D721Med (cell line): ENCODE measurements at regions not wholly inside any gene's neighbourhood (a gene's known extent, or its start where the extent isn't known, plus 50 kb on each side); places are given as distances from the start of the nearest gene placed in this dataset.
A peak's percentile ranks its signal among the peaks of the same experiment; 100 is the strongest.
"Not testable (repeated sequence)": the region's sequence is repeated elsewhere in the genome, so short reads cannot be mapped to it uniquely, and the experiment has no call there.

Experiments
- DNase-seq: peaks from one replicate; pipeline ENCODE4 v3.0.0; 2011; ENCODE audit warnings: low spot score; ENCODE audit not compliant: insufficient read length
- FAIRE-seq: peaks from 2 replicates; lab custom pipeline; 2011; peaks lifted over from hg19 to GRCh38; lab: Jason Lieb, UNC
- TF ChIP-seq, protein P1 (sequence below): IDR thresholded peaks from 2 replicates; pipeline ENCODE4 v1.5.1; 2012; ENCODE audit warnings: mild to moderate bottlenecking, control low read depth; ENCODE audit not compliant: insufficient read depth; ENCODE audit errors: missing control alignments

DNA sequence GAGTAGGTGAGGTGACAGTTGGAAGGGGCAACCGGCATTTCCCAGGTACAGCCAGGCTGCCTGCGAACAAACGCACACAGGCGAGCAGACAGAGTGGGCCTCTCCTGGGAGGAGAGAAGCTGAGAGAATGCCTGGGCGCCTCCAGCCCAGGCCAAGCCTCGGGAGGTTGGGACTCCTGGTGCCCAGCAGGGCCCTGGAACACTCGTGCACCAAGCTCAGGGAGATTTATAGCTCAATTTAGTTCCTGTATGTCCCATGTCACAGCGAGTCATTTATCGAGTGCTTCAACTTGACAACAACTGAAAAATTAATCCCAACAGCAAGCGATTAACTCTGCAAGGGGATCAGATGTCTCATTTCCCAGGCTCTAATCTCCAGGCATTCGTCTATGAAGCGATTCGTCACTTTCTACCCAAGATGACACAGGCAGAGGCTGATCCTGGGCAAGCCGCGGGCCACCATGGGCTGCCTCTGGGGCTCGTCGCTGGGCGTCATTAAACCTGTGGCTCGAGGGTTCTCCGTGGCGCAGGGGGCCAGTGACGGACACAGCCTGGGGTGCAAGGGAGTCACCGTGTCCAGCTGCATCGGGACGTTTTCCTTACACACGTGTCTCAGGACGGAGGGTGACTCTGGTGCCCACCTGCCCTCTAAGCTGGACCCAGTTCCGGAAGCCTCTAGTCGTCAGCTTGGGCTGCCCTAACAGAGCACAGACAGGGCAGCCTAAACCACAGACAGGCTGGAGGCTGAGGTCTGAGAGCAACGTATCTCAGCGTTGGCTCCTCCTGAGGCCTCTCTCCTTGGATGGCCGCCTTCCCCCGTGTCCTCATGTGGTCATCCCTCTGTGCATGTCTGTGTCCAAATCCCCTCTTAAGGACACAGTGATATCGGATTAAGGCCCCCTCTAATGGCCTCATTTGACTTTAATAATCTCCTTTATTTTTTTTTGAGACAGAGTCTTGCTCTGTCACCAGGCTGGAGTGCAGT lies 154.1 kb downstream of the CTTN start:
- TF ChIP-seq, protein P1, sequence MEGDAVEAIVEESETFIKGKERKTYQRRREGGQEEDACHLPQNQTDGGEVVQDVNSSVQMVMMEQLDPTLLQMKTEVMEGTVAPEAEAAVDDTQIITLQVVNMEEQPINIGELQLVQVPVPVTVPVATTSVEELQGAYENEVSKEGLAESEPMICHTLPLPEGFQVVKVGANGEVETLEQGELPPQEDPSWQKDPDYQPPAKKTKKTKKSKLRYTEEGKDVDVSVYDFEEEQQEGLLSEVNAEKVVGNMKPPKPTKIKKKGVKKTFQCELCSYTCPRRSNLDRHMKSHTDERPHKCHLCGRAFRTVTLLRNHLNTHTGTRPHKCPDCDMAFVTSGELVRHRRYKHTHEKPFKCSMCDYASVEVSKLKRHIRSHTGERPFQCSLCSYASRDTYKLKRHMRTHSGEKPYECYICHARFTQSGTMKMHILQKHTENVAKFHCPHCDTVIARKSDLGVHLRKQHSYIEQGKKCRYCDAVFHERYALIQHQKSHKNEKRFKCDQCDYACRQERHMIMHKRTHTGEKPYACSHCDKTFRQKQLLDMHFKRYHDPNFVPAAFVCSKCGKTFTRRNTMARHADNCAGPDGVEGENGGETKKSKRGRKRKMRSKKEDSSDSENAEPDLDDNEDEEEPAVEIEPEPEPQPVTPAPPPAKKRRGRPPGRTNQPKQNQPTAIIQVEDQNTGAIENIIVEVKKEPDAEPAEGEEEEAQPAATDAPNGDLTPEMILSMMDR = no peak
- FAIRE-seq = no peak
- DNase-seq = peak; percentile 91

DNA sequence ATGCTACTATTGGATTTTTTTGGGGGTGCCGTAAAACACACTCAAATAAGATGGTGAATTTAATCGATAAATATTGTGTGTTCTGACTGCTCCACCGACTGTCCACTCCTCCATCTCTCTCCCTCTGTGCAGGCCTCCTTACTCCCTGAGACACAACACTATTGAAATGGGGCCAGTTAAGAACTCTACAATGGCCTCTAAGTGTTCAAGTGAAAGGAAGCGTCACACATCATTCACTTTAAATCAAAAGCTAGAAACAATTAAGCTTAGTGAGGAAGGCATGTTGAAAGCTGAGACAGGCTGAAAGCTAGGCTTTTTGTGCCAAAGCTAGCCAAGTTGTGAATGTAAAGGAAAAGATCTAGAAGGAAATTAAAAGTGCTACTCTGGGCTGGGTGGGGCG lies 156.7 kb downstream of the CTTN start:
- no peak for FAIRE-seq
- no peak for DNase-seq
- TF ChIP-seq, protein P1 = no peak

DNA sequence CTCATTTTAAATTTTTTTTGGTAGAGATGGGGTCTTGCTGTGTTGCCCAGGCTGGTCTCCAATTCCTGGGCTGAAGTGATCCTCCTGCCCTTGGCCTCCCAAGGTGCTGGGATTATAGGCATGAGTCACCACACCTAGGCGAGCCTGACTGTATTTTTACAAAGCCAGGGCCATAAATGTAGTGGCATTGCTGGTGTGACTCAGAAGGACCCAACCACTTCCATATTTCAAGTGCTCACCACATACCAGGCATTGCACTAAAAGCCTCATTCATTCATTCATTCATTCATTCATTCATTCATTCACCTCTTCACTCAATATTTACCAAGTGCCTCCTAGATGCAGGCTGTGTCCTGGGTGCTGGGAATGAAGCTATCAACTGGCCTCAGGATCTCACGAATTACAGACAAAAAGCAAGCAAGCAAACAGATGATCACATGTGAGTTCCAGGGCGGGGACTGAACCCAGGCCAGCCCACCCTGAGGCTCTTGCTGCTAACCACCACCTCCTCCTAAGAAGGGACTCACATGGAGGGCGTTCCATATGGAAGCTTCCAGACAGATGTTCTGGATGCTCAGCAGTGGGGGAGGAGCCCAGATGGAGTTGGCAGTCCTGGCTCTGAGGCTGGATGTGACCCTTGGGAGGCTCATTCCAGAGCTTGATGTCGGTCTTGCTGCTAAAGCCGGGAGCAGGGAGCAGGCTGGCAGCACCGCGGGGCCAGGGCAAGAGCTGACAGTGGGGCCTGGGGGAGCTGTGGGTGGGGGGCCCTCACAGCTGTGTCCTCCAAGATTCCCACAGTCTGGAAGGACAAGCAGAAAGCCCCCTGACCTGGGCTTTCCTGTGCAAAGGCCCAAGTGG lies 158.8 kb downstream of the CTTN start:
- no peak for FAIRE-seq
- no peak for DNase-seq
- TF ChIP-seq, protein P1 = no peak

DNA sequence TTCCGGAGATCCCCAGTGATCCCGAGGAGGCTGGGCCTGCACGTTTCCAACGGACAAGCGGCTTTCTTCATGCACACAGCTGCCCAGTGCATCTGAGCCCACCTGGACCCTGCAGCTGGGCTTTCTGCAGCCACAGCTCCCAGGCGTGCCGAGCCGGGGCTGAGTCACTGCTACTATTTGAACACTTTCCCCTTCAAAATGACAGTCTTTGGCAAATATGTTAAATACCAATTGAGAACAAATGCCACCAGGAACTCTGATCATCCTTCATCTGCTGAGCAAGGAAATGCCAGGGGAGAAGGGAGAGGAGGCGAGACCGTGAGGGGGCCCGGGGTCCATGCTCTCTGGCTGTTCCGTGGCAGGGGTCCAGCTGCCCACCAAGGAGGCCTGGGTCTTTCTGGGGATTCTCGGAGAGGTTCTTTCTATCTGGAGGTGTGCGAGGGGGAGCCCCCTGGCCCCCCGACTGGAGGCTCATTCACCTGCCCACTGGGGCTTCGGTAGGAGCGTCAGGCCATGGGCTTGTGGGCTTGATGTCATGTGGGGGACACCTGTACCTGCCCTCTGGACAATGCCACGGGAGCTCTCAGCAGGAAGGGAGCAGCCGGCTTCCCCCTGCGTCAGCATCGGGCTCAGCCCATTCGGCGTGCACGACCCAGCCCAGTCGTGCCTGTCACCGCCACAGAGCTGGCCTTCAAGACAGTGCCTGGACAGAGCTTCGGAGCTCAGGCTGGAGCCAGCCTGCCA lies 159.6 kb downstream of the CTTN start:
- TF ChIP-seq, protein P1 = no peak
- DNase-seq (no peak), FAIRE-seq (no peak)

DNA sequence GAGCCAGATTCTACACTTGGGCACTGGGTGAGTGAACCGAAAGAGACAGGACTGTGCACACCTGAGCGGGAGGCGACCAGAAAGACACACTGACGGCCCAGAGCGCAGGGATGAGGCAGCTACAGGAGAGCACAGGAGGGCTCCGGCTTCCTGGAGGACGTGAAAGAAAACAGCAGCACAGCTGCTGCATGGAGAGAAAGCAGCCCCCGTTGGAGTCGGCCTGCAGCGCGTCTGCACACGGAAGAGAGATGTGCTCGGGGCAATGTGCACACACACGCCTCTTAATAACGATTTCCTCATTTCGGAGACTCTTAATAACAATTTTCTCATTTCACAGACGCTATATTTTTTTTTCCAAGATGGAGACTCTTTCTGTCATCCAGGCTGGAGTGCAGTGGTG lies 160.4 kb downstream of the CTTN start:
- TF ChIP-seq, protein P1 = no peak
- DNase-seq (no peak), FAIRE-seq (no peak)

DNA sequence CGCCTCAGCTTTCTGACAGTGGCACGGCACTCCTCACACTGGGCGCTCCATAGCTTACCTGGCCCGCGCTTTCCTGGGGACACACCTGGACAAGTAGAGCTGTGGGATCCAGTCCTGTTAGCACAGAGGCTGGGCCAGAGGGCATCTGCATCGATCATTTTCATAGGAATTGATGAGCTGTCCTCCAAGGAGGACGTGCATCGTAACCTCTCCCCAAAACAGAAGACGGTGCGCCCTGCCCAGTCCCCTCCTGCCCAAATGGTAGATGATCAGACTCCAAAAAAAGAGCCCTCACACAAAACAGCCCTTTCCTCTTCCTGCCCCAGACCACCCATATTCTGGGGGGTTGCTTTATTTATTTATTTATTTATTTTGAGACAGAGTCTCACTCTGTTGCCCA lies 161.2 kb downstream of the CTTN start:
- DNase-seq (no peak), FAIRE-seq (no peak)
- TF ChIP-seq, protein P1 = no peak

DNA sequence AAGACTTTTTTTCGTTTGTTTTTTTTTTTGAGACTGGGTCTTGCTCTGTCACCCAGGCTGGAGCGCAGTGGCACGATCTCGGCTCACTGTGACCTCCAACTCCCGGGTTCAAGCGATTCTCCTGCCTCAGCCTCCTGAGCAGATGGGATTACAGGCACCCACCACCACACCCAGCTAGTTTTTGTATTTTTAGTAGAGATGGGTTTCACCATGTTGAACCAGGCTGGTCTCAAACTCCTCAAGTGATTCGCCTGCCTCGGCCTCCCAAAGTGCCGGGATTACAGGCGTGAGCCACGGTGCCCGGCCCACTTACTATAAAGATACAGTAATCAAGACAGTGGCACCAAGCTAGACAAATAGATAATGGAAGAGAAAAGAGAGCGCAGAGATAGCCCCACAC lies 162.3 kb downstream of the CTTN start:
- FAIRE-seq, DNase-seq: not testable (repeated sequence)
